ENCODE measurements at regions not wholly inside any gene's neighbourhood (a gene's known extent, or its start where the extent isn't known, plus 50 kb on each side); places are given as distances from the start of the nearest gene placed in this dataset.

DNA sequence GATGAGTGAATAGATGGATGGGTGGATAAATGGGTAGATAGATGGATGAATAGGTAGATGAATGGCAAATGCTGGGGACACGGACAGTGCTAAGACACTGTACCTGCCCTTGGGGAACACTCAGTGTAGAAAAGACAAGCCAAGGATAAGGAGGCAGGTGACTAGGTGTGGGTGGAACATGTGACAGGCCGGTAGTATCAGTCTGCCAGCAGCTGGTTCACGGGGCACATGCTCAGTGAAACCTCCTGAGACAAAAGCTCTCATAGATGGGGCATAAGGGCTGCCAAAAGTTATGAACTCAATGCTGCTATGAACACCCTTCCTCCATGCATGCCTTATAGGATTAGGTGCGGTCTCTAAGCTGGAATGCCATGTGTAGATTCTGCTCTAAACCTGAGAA lies 71.0 kb downstream of the C5orf15 start:
- H3K4me1 ChIP-seq (ENCODE audit: insufficient read depth, low read length, poor library complexity, severe bottlenecking) = no peaks in the 10 kb centered on the region

DNA sequence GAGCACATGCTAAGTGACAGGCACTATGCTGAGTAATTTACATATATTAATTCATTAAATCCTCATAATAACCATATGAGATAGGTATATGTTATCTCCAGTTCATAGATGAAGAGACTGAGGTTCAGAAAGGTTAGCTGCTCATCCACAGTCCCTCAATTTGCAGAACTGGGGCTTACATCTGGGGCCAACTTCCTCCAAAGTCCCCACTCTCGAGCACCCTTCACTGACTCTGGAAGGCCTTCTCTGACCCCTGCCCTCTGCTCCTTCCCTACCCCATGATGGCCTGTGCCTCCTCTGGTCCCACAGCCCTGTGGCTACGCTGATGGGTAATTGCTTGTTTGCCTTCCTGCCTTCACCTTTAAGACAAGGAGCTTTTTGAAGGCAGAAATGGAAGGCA lies 71.6 kb downstream of the C5orf15 start:
- H3K4me1 ChIP-seq (ENCODE audit: insufficient read depth, low read length, poor library complexity, severe bottlenecking) = no peaks in the 10 kb centered on the region
- no peak overlapping the region for H3K9ac ChIP-seq (ENCODE audit: low read depth, low read length, poor library complexity, severe bottlenecking)
- H3K79me2 ChIP-seq (ENCODE audit: insufficient read depth, low read length) = no peaks in the 10 kb centered on the region
- no peaks in the 10 kb centered on the region for H3K9me2 ChIP-seq (replicated peaks; ENCODE audit: low read depth, low read length)
- H4K20me1 ChIP-seq (ENCODE audit: insufficient read depth, low read length, poor library complexity, severe bottlenecking) = no peaks in the 10 kb centered on the region
- no peak overlapping the region for H2AFZ ChIP-seq (ENCODE audit: low read length)
- TF ChIP-seq CTCF (conservative IDR thresholded peaks at IDR 0.05; ENCODE audit: low read length) (no peak), EZH2phosphoT487 (IDR thresholded peaks at IDR 0.05; ENCODE audit: borderline replicate concordance) (no peak)
- H3F3A ChIP-seq (ENCODE audit: low read depth) = no peaks in the 10 kb centered on the region
- H3K9me3 ChIP-seq (ENCODE audit: insufficient read depth, low read depth, low read length) = no peaks in the 10 kb centered on the region
- H3K4me2 ChIP-seq (ENCODE audit: low read depth, low read length, poor library complexity, severe bottlenecking) = no peak overlapping the region
- no peak overlapping the region for H3K4me3 ChIP-seq (ENCODE audit: low read length, poor library complexity, severe bottlenecking)
- no peaks in the 10 kb centered on the region for H3K36me3 ChIP-seq (ENCODE audit: insufficient read depth, low read length)
- H3K27me3 ChIP-seq (ENCODE audit: insufficient read depth, low read length, poor library complexity, severe bottlenecking) = no peaks in the 10 kb centered on the region

More for the DNA sequence above, 71.0 kb downstream of the C5orf15 start:
- Histone ChIP-seq H3K36me3 (ENCODE audit: insufficient read depth, low read length) (no peaks in the 10 kb centered on the region), H3K4me3 (ENCODE audit: low read length, poor library complexity, severe bottlenecking) (no peak overlapping the region), H3K9me2 (replicated peaks; ENCODE audit: low read depth, low read length) (no peaks in the 10 kb centered on the region), H2AFZ (ENCODE audit: low read length) (no peak overlapping the region), H3K9ac (ENCODE audit: low read depth, low read length, poor library complexity, severe bottlenecking) (no peak overlapping the region), H3K9me3 (ENCODE audit: insufficient read depth, low read depth, low read length) (no peaks in the 10 kb centered on the region), H3K27me3 (ENCODE audit: insufficient read depth, low read length, poor library complexity, severe bottlenecking) (no peaks in the 10 kb centered on the region), H4K20me1 (ENCODE audit: insufficient read depth, low read length, poor library complexity, severe bottlenecking) (no peaks in the 10 kb centered on the region), H3K4me2 (ENCODE audit: low read depth, low read length, poor library complexity, severe bottlenecking) (no peak overlapping the region), H3F3A (ENCODE audit: low read depth) (no peaks in the 10 kb centered on the region), H3K79me2 (ENCODE audit: insufficient read depth, low read length) (no peaks in the 10 kb centered on the region)
- no peak for TF ChIP-seq CTCF (conservative IDR thresholded peaks at IDR 0.05; ENCODE audit: low read length)
- no peak for TF ChIP-seq EZH2phosphoT487 (IDR thresholded peaks at IDR 0.05; ENCODE audit: borderline replicate concordance)

DNA sequence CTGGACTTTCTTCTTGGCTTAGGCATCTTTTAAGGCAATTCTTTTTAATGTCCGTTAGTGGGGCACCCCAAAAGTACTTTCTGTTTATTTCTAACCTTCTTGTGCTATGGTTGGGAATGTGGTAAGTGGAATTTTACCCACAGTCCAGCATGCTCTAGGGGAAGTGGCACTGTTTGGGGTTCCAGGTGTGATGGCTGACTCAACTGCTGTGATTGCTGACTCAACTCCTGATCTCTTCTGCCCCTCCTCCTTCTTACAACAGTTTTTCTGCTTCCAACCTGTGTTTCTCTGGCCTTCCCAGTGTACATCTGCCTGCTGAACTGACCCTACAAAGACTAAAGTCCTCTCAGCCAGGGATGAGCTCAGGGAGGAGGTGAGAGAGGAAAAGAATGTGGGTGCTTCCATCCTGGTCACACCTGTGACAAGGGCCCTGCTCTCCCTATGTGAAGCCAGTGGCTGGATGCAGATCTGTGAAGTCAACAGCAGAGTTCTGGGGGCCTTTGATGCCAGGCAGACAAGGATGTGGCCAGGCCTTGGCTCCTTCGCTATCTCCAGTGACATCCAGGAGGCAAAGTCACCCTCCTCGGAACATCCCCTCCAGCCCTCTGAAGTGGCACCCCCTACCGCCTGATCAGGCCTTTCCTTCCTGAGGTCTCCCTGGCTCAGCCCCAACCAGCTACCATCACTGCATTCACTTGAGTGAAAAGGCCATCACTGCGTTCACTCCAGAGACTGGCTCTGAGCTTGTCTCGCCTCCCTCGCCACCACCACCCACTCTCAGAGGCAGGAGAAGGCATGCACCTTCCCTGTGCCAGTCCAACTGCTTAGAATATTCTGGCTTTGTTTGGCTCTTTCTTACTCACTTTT lies 72.2 kb downstream of the C5orf15 start:
- Histone ChIP-seq H3K4me1 (ENCODE audit: insufficient read depth, low read length, poor library complexity, severe bottlenecking) (no peaks in the 10 kb centered on the region), H3K9me2 (replicated peaks; ENCODE audit: low read depth, low read length) (no peaks in the 10 kb centered on the region), H3K9ac (ENCODE audit: low read depth, low read length, poor library complexity, severe bottlenecking) (no peak overlapping the region), H3K36me3 (ENCODE audit: insufficient read depth, low read length) (no peaks in the 10 kb centered on the region), H3K9me3 (ENCODE audit: insufficient read depth, low read depth, low read length) (no peaks in the 10 kb centered on the region), H4K20me1 (ENCODE audit: insufficient read depth, low read length, poor library complexity, severe bottlenecking) (no peaks in the 10 kb centered on the region), H3K27me3 (ENCODE audit: insufficient read depth, low read length, poor library complexity, severe bottlenecking) (no peaks in the 10 kb centered on the region), H3K79me2 (ENCODE audit: insufficient read depth, low read length) (no peaks in the 10 kb centered on the region), H2AFZ (ENCODE audit: low read length) (no peak overlapping the region), H3K4me3 (ENCODE audit: low read length, poor library complexity, severe bottlenecking) (no peak overlapping the region), H3F3A (ENCODE audit: low read depth) (no peaks in the 10 kb centered on the region), H3K4me2 (ENCODE audit: low read depth, low read length, poor library complexity, severe bottlenecking) (no peak overlapping the region)
- TF ChIP-seq EZH2phosphoT487 (IDR thresholded peaks at IDR 0.05; ENCODE audit: borderline replicate concordance) (no peak), CTCF (conservative IDR thresholded peaks at IDR 0.05; ENCODE audit: low read length) (no peak)
